Skeletal muscle satellite cell (primary cell): ENCODE measurements at regions not wholly inside any gene's neighbourhood (a gene's known extent, or its start where the extent isn't known, plus 50 kb on each side); places are given as distances from the start of the nearest gene placed in this dataset.
"Not testable (repeated sequence)": the region's sequence is repeated elsewhere in the genome, so short reads cannot be mapped to it uniquely, and the experiment has no call there.

Experiments
- H3K27me3 ChIP-seq: 2 replicates; pipeline ENCODE4 v1.7.0; 2013; ENCODE audit warnings: low read length; ENCODE audit not compliant: control insufficient read depth, insufficient read depth
- H3K36me3 ChIP-seq: 2 replicates; pipeline ENCODE4 v1.7.0; 2013; ENCODE audit warnings: mild to moderate bottlenecking, control low read depth, low read length; ENCODE audit not compliant: insufficient read depth
- H3K4me1 ChIP-seq: 2 replicates; pipeline ENCODE4 v1.7.0; 2013; ENCODE audit warnings: low read length; ENCODE audit not compliant: control insufficient read depth, insufficient read depth
- H3K4me2 ChIP-seq: 2 replicates; pipeline ENCODE4 v1.7.0; 2013; ENCODE audit warnings: mild to moderate bottlenecking, low read length
- H3K4me3 ChIP-seq: 2 replicates; pipeline ENCODE4 v1.7.0; 2013; ENCODE audit warnings: low read length
- H3K9ac ChIP-seq: 2 replicates; pipeline ENCODE4 v1.7.0; 2013; ENCODE audit warnings: mild to moderate bottlenecking, low read depth, low read length, moderate library complexity
- H3K9me3 ChIP-seq: replicated peaks from 2 replicates; pipeline ENCODE4 v1.7.0; 2013; ENCODE audit warnings: mild to moderate bottlenecking, control low read depth, low read length

DNA sequence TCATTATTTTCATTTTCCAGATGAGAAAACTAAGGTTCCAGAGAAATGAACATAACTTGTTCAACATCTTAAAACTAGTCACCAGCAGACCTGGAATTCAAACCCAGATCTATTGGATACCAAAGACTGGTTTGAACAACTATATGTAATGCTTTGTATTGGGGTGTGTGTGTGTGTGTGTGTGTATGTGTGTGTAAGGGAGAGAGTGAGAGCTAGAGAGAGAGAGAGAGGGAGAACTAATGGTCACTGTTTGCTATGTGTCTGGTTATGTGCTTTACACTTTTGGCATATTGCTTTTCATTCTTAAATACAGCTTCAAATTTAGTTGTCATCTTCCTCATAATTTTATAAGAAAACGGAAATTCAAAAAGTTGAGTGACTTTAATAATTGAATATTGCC, 134.7 kb upstream of the ZNF217 start:
- H3K4me2 ChIP-seq: no peak overlapping the region
- H3K36me3 ChIP-seq: no peaks in the 10 kb centered on the region
- no peak overlapping the region for H3K9ac ChIP-seq
- H3K4me1 ChIP-seq: no peaks in the 10 kb centered on the region
- no peaks in the 10 kb centered on the region for H3K27me3 ChIP-seq
- no peak overlapping the region for H3K4me3 ChIP-seq
- H3K9me3 ChIP-seq: no peaks in the 10 kb centered on the region

GRCh38 chr20:53727239-53727638, 133.6 kb upstream of the ZNF217 start:
- not testable (repeated sequence) for H3K36me3 ChIP-seq

GRCh38 chr20:53725575-53725970, 131.9 kb upstream of the ZNF217 start:
- H3K4me1 ChIP-seq: peaks cover 9% of the 10 kb centered on the region
- H3K9me3 ChIP-seq: no peaks in the 10 kb centered on the region
- no peaks in the 10 kb centered on the region for H3K36me3 ChIP-seq
- H3K4me2 ChIP-seq: no peak overlapping the region
- H3K4me3 ChIP-seq: no peak overlapping the region
- H3K9ac ChIP-seq: no peak overlapping the region
- H3K27me3 ChIP-seq: no peaks in the 10 kb centered on the region

More at GRCh38 chr20:53727239-53727638, 133.6 kb upstream of the ZNF217 start:
- H3K9ac ChIP-seq, H3K4me2 ChIP-seq, H3K9me3 ChIP-seq, H3K27me3 ChIP-seq, H3K4me3 ChIP-seq, H3K4me1 ChIP-seq: not testable (repeated sequence)

DNA sequence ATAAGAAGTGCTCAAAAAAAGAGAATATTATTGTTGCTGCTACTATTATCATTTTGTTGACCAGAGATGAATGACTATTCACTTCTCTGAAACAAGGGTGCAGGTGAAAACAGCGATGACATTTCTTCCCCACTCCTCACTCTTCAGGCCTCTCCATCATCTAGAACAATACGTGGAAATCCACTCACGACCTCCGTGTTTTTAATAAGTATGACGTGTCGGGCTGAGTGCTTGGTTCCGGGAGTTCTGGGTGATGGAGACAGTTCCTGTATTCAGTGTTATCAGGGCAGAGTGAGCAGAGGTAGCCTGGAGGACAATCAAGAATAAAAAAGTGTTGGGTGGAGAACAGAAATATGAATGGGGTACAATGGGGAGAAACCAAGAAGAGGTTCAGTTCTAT, 130.0 kb upstream of the ZNF217 start:
- Histone ChIP-seq H3K4me3 (no peak overlapping the region), H3K27me3 (no peaks in the 10 kb centered on the region), H3K36me3 (no peaks in the 10 kb centered on the region), H3K4me1 (peaks cover 9% of the 10 kb centered on the region), H3K9ac (no peak overlapping the region), H3K9me3 (no peaks in the 10 kb centered on the region), H3K4me2 (no peak overlapping the region)

DNA sequence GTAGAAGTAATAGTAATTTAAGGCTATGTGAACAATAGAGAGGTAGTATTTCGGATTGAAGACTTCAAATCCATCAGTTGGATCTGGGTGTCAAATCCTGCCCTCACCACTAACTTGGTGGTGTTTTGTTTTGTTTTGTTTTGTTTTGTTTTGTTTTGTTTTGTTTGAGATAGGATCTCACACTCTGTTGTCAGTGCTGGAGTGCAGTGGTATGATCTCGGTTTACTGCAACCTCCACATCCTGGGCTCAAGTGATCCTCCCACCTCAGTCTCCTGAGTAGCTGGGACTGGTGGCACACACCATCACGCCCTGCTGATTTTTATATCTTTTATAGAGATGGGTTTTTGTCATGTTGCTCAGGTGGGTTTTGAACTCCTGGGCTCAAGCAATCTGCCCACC, 129.4 kb upstream of the ZNF217 start:
- no peaks in the 10 kb centered on the region for H3K36me3 ChIP-seq
- no peak overlapping the region for H3K4me2 ChIP-seq
- H3K27me3 ChIP-seq: no peaks in the 10 kb centered on the region
- H3K9ac ChIP-seq: no peak overlapping the region
- no peak overlapping the region for H3K4me3 ChIP-seq
- H3K9me3 ChIP-seq: no peaks in the 10 kb centered on the region
- peaks cover 9% of the 10 kb centered on the region for H3K4me1 ChIP-seq

GRCh38 chr20:53722515-53723036, 128.9 kb upstream of the ZNF217 start:
- Histone ChIP-seq H3K4me1 (peaks cover 9% of the 10 kb centered on the region), H3K9ac (no peak overlapping the region), H3K27me3 (no peaks in the 10 kb centered on the region), H3K4me2 (no peak overlapping the region), H3K36me3 (no peaks in the 10 kb centered on the region), H3K4me3 (no peak overlapping the region), H3K9me3 (no peaks in the 10 kb centered on the region)

- H3K4me2 ChIP-seq, H3K27me3 ChIP-seq, H3K9ac ChIP-seq, H3K4me1 ChIP-seq, H3K4me3 ChIP-seq, H3K36me3 ChIP-seq, H3K9me3 ChIP-seq: not testable (repeated sequence)
Measured at GRCh38 chr20:53721445-53721963, 127.9 kb upstream of the ZNF217 start.

GRCh38 chr20:53719171-53719803, 125.6 kb upstream of the ZNF217 start:
- H3K9me3 ChIP-seq, H3K27me3 ChIP-seq, H3K36me3 ChIP-seq, H3K4me3 ChIP-seq, H3K9ac ChIP-seq, H3K4me1 ChIP-seq, H3K4me2 ChIP-seq: not testable (repeated sequence)

GRCh38 chr20:53718142-53719021, 124.7 kb upstream of the ZNF217 start:
- Histone ChIP-seq H3K9ac (no peak overlapping the region), H3K36me3 (no peaks in the 10 kb centered on the region), H3K27me3 (no peaks in the 10 kb centered on the region), H3K4me3 (no peak overlapping the region), H3K4me1 (peaks cover 9% of the 10 kb centered on the region), H3K9me3 (no peaks in the 10 kb centered on the region), H3K4me2 (no peak overlapping the region)

DNA sequence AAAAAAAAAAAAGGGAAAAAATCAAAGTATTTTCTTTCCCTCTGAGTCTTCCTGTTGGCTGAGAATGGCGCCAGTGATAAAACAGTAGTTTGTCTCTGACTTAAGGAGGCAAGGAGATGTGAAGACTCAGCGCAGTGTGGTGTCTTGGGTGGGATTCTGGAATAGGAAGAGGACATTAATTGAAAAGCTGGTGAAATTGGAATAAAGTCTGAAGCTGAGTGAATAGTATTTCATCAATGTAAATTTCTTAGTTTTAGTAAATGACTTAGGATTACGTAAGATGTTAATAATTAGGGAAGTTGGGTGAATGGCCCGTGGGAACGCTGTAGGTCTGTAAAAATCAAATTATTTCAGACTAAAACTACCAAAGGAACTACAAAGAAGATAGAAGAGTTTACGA, 122.8 kb upstream of the ZNF217 start:
- Histone ChIP-seq H3K4me1 (peaks cover 7% of the 10 kb centered on the region), H3K9me3 (no peaks in the 10 kb centered on the region), H3K27me3 (no peaks in the 10 kb centered on the region), H3K9ac (no peak overlapping the region), H3K36me3 (no peaks in the 10 kb centered on the region), H3K4me3 (no peak overlapping the region), H3K4me2 (no peak overlapping the region)

GRCh38 chr20:53714524-53714923, 120.9 kb upstream of the ZNF217 start:
- Histone ChIP-seq H3K4me2 (no peak overlapping the region), H3K36me3 (no peaks in the 10 kb centered on the region), H3K4me3 (no peak overlapping the region), H3K27me3 (no peaks in the 10 kb centered on the region), H3K9me3 (no peaks in the 10 kb centered on the region), H3K4me1 (no peaks in the 10 kb centered on the region), H3K9ac (no peak overlapping the region)
